Choroid plexus epithelial cell (primary cell): ENCODE measurements at regions not wholly inside any gene's neighbourhood (a gene's known extent, or its start where the extent isn't known, plus 50 kb on each side); places are given as distances from the start of the nearest gene placed in this dataset.

Experiments
- DNase-seq: peaks from one replicate; pipeline ENCODE4 v3.0.0-alpha.2; 2010; ENCODE audit warnings: low read depth
- H3K4me3 ChIP-seq: 2 replicates; pipeline ENCODE4 v1.5.1; 2011; ENCODE audit warnings: low read depth, mild to moderate bottlenecking, control low read depth, low read length, moderate library complexity
- CTCF ChIP-seq: conservative IDR thresholded peaks from 2 replicates; pipeline ENCODE4 v1.5.1; 2011; ENCODE audit warnings: low read depth, mild to moderate bottlenecking, control low read depth, inconsistent platforms, low read length, moderate library complexity

GRCh38 chr13:62060570-62060969 lies 644.9 kb upstream of the PCDH20 start:
- DNase-seq: no peak
- TF ChIP-seq CTCF: no peak

GRCh38 chr13:62057286-62057685 lies 641.6 kb upstream of the PCDH20 start:
- no peak overlapping the region for H3K4me3 ChIP-seq
- no peak for TF ChIP-seq CTCF
- DNase-seq: no peak

More at GRCh38 chr13:62060570-62060969, 644.9 kb upstream of the PCDH20 start:
- no peak overlapping the region for H3K4me3 ChIP-seq

- no peak for DNase-seq
- no peak for TF ChIP-seq CTCF
- no peak overlapping the region for H3K4me3 ChIP-seq
Observed at GRCh38 chr13:62049992-62050391, 634.3 kb upstream of the PCDH20 start.

- DNase-seq: no peak
- no peak for TF ChIP-seq CTCF
- no peak overlapping the region for H3K4me3 ChIP-seq
Observed at GRCh38 chr13:62046512-62046911, 630.9 kb upstream of the PCDH20 start.

- no peak overlapping the region for H3K4me3 ChIP-seq
- TF ChIP-seq CTCF: no peak
- DNase-seq: no peak
Observed at GRCh38 chr13:62043600-62043999, 628.0 kb upstream of the PCDH20 start.

- DNase-seq: no peak
Observed at GRCh38 chr13:62040806-62041205, 625.2 kb upstream of the PCDH20 start.

More at GRCh38 chr13:62040806-62041205, 625.2 kb upstream of the PCDH20 start:
- no peak for TF ChIP-seq CTCF
- no peak overlapping the region for H3K4me3 ChIP-seq
